GM12873 (cell line): ENCODE measurements at regions not wholly inside any gene's neighbourhood (a gene's known extent, or its start where the extent isn't known, plus 50 kb on each side); places are given as distances from the start of the nearest gene placed in this dataset.

Source experiments
- CTCF ChIP-seq: IDR thresholded peaks from 2 replicates; pipeline ENCODE4 v1.5.1; 2012; ENCODE audit warnings: low read depth, mild to moderate bottlenecking, moderate library complexity, low read length, control low read depth; ENCODE audit not compliant: insufficient read depth; ENCODE audit errors: missing control alignments

- no peak for TF ChIP-seq CTCF
Measured at GRCh38 chr4:187544461-187545053, 451.0 kb upstream of the ZFP42 start.

GRCh38 chr4:187547316-187547715 lies 448.3 kb upstream of the ZFP42 start:
- no peak for TF ChIP-seq CTCF

GRCh38 chr4:187550256-187550950 lies 445.2 kb upstream of the ZFP42 start:
- TF ChIP-seq CTCF: no peak

GRCh38 chr4:187552781-187553180 lies 442.8 kb upstream of the ZFP42 start:
- TF ChIP-seq CTCF: no peak

- TF ChIP-seq CTCF: no peak
Measured at GRCh38 chr4:187555174-187555573, 440.4 kb upstream of the ZFP42 start.

GRCh38 chr4:187558391-187558790 lies 437.2 kb upstream of the ZFP42 start:
- TF ChIP-seq CTCF: no peak

- TF ChIP-seq CTCF: no peak
Measured at GRCh38 chr4:187562345-187562744, 433.2 kb upstream of the ZFP42 start.
